Suprapubic skin (tissue), 4 donors: ENCODE measurements at regions not wholly inside any gene's neighbourhood (a gene's known extent, or its start where the extent isn't known, plus 50 kb on each side); places are given as distances from the start of the nearest gene placed in this dataset.

Source experiments
- DNase-seq, 2 donors: peaks; one replicate each; pipeline ENCODE4 v3.0.0-alpha.2; 2019; ENCODE audit warnings: low spot score in 2 of 2
- H3K27ac ChIP-seq: fragments of 200-600 bp; sonication (generic); one replicate; pipeline ENCODE4 v1.5.1; 2019
- H3K27me3 ChIP-seq: fragments of 200-600 bp; sonication (generic); one replicate; pipeline ENCODE4 v1.5.1; 2019
- H3K36me3 ChIP-seq: fragments of 200-600 bp; sonication (generic); one replicate; pipeline ENCODE4 v1.5.1; 2019
- H3K4me1 ChIP-seq: fragments of 200-600 bp; sonication (generic); one replicate; pipeline ENCODE4 v1.5.1; 2019
- H3K4me3 ChIP-seq: fragments of 200-600 bp; sonication (generic); one replicate; pipeline ENCODE4 v1.5.1; 2019; ENCODE audit warnings: mild to moderate bottlenecking
- H3K9me3 ChIP-seq: fragments of 200-600 bp; sonication (generic); one replicate; pipeline ENCODE4 v1.5.1; 2019
- CTCF ChIP-seq, 2 donors: fragments of 200-600 bp in 1 of 2; fragments of 450-650 bp in 1 of 2; sonication (generic) in 1 of 2; IDR thresholded peaks; one replicate each; pipeline ENCODE4 v1.5.1; 2016 to 2019; ENCODE audit warnings: antibody characterized with exemption in 2 of 2, mild to moderate bottlenecking in 1 of 2, moderate library complexity in 1 of 2
- EP300 ChIP-seq: sonication (generic); formaldehyde crosslinking; IDR thresholded peaks from one replicate; pipeline ENCODE4 v1.6.1; 2017; ENCODE audit warnings: antibody characterized with exemption
- POLR2A ChIP-seq, 2 donors: fragments of 450-650 bp; IDR thresholded peaks; one replicate each; pipeline ENCODE4 v1.6.1; 2017; ENCODE audit warnings: antibody characterized with exemption in 2 of 2, mild to moderate bottlenecking in 2 of 2, moderate library complexity in 2 of 2
- POLR2AphosphoS5 ChIP-seq, 3 donors: sonication (generic); formaldehyde crosslinking; IDR thresholded peaks; one replicate each; pipeline ENCODE4 v1.6.1; 2017; ENCODE audit warnings: antibody characterized with exemption in 3 of 3
- WGBS: methylation state at CpG from one replicate; pipeline ENCODE4 v1.1.5; 2018; 5-methylcytosine and 5-hydroxymethylcytosine counted together

GRCh38 chr2:126413079-126413478 is 242.9 kb upstream of the GYPC start:
- no peaks in the 10 kb centered on the region for H3K27me3 ChIP-seq

GRCh38 chr2:126419403-126419802 is 236.6 kb upstream of the GYPC start:
- DNase-seq = no peak
- no peaks in the 10 kb centered on the region for H3K27me3 ChIP-seq
- no peak overlapping the region for H3K27ac ChIP-seq
- H3K9me3 ChIP-seq = peaks cover 15% of the 10 kb centered on the region
- no peak for TF ChIP-seq POLR2AphosphoS5 (IDR thresholded peaks at IDR 0.05)
- TF ChIP-seq POLR2A (IDR thresholded peaks at IDR 0.05) = no peak
- no peak for TF ChIP-seq EP300
- TF ChIP-seq CTCF (IDR thresholded peaks at IDR 0.05) = no peak
- no peaks in the 10 kb centered on the region for H3K36me3 ChIP-seq
- no peak overlapping the region for H3K4me3 ChIP-seq
- no peaks in the 10 kb centered on the region for H3K4me1 ChIP-seq

More at GRCh38 chr2:126413079-126413478, 242.9 kb upstream of the GYPC start:
- Histone ChIP-seq H3K4me1 (no peaks in the 10 kb centered on the region), H3K9me3 (no peaks in the 10 kb centered on the region), H3K27ac (no peak overlapping the region), H3K36me3 (no peaks in the 10 kb centered on the region), H3K4me3 (no peak overlapping the region)
- 80% methylated on average over 4 of the region's 4 CpGs for WGBS
- TF ChIP-seq EP300 (no peak), CTCF (IDR thresholded peaks at IDR 0.05) (no peak), POLR2A (IDR thresholded peaks at IDR 0.05) (no peak)
- no peak for DNase-seq

- Histone ChIP-seq H3K9me3 (peaks cover 3% of the 10 kb centered on the region), H3K36me3 (no peaks in the 10 kb centered on the region), H3K27me3 (no peaks in the 10 kb centered on the region), H3K4me3 (no peak overlapping the region), H3K27ac (no peak overlapping the region), H3K4me1 (no peaks in the 10 kb centered on the region)
- WGBS = 76% methylated on average over 1 of the region's 1 CpG
- no peak for DNase-seq
- TF ChIP-seq POLR2A (IDR thresholded peaks at IDR 0.05) = no peak
- TF ChIP-seq EP300 = no peak
- no peak for TF ChIP-seq POLR2AphosphoS5 (IDR thresholded peaks at IDR 0.05)
- no peak for TF ChIP-seq CTCF (IDR thresholded peaks at IDR 0.05)
Observed at GRCh38 chr2:126425943-126426342, 230.0 kb upstream of the GYPC start.

- no peaks in the 10 kb centered on the region for H3K27me3 ChIP-seq
- no peaks in the 10 kb centered on the region for H3K36me3 ChIP-seq
- no peak overlapping the region for H3K4me3 ChIP-seq
- H3K4me1 ChIP-seq = no peaks in the 10 kb centered on the region
- TF ChIP-seq EP300 = no peak
- TF ChIP-seq POLR2AphosphoS5 (IDR thresholded peaks at IDR 0.05) = no peak
- TF ChIP-seq POLR2A (IDR thresholded peaks at IDR 0.05) = no peak
- no peak for TF ChIP-seq CTCF (IDR thresholded peaks at IDR 0.05)
- H3K27ac ChIP-seq = no peak overlapping the region
- peaks cover 3% of the 10 kb centered on the region for H3K9me3 ChIP-seq
- no peak for DNase-seq
Observed at GRCh38 chr2:126429103-126429502, 226.9 kb upstream of the GYPC start.

GRCh38 chr2:126431136-126431535 is 224.8 kb upstream of the GYPC start:
- no peaks in the 10 kb centered on the region for H3K27me3 ChIP-seq
- no peaks in the 10 kb centered on the region for H3K36me3 ChIP-seq
- 84% methylated on average over 4 of the region's 4 CpGs for WGBS
- H3K27ac ChIP-seq = no peak overlapping the region
- H3K4me3 ChIP-seq = no peak overlapping the region
- no peaks in the 10 kb centered on the region for H3K4me1 ChIP-seq
- no peak for TF ChIP-seq POLR2AphosphoS5 (IDR thresholded peaks at IDR 0.05)
- no peak for TF ChIP-seq CTCF (IDR thresholded peaks at IDR 0.05)
- no peak for TF ChIP-seq POLR2A (IDR thresholded peaks at IDR 0.05)
- TF ChIP-seq EP300 = no peak
- peaks cover 3% of the 10 kb centered on the region for H3K9me3 ChIP-seq
- DNase-seq = no peak
